SW 1271 (cell line): ENCODE measurements at regions not wholly inside any gene's neighbourhood (a gene's known extent, or its start where the extent isn't known, plus 50 kb on each side); places are given as distances from the start of the nearest gene placed in this dataset.
"Not testable (repeated sequence)": the region's sequence is repeated elsewhere in the genome, so short reads cannot be mapped to it uniquely, and the experiment has no call there.

Experiments used
- DNase-seq, 2 experiments: peaks; one replicate each; lab custom pipeline; 2025; lab: John Stamatoyannopoulos, UW

DNA sequence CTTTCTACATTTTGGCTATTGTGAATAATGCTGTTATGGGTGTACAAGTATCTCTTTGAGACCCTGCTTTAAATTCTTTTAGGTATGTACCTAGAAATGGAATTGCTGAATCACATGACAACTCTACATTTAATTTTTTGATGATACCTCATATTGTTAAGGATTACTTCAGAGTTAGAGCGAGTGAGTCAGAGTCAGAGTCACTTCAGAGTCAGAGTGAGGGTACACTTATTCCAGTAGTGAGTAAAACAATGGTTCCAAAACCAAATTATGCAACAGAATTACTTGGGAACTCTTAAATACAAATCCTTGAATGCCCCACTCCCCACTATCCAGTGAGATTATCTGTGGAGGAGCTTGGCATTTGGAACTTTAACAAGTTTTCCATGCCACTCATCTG is 50.3 kb upstream of the SNRK start:
- DNase-seq, result no peak

DNA sequence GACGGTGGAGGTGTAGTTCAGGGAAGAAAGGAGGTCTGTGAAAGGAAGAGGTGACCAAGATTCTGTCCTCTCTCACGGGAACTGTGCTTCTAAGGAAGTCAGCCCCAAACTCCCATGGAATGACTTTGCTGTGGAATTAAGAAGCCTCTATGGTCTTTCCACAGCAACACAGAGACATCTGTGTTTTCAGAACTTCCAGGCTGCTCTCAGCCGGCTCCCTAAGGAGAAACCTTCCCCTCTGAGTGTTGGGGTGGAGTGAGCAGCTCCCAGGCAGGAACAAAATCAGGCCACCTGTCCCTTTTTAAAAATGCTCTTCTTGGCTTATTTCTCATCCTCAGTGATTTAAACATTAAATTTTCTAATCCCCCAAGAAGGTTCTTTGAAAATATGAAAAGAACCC is 53.3 kb upstream of the SNRK start:
- no peak for DNase-seq

DNA sequence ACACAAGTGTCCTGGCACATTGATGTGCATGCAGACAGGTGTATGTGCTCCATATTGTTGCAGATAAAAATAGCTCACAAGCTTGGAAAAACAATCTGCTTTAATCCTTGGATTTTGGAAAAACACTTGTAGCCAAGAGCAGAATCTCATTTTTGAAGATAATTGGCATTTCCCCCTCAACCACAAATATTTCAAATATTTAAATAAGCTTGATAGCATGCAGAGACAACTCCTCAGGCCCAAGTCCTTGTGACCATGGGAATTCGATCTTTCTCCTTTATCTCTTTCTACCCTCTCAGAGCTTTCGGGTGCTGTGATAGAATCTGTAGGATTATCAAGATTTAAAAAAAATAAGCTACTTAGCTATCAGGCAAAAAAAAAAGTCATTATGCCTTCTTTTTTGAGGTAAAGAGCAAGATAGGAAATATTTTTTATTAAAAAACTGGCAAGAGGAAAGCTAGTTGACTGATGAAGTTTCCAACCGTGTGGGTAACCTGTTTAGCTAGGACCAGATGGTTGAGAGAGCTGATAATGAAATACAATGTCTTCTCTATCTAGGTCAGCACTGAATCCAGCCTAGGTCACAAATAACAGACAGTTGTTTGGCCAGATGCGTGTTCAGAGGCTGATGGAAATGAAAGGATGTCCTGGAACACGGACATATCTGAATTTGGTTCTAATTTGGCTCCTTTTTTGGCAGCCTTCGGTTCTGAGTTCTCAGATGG is 54.9 kb upstream of the SNRK start:
- peak in 1 of 2 experiments; percentile 47 for DNase-seq

DNA sequence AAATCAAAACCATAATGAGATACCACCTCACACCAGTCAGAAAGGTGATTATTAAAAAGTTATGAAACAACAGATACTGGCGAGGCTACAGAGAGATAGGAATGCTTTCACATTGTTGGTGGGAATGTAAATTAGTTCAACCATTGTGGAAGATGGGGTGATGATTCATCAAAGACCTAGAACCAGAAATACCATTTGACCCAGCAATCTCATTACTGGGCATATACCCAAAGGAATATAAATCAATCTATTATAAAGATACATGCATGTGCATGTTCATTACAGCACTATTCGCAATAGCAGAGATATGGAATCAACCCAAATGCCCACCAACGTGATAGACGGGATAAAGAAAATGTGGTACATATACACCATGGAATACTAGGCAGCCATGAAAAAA is 56.5 kb upstream of the SNRK start:
- DNase-seq, result not testable (repeated sequence)

DNA sequence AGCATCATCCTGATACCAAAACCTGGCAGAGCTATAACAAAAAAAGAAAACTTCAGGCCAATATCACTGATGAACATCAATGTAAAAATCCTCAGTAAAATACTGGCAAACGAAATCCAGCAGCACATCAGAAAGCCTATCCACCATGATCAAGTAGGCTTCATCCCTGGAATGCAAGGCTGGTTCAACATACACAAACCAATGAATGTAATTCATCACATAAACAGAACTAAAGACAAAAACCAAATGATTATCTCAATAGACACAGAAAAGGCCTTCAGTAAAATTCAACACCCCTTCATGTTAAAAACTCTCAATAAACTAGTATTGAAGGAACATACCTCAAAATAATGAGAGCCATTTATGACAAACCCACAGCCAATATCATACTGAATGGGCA is 58.7 kb upstream of the SNRK start:
- DNase-seq, result not testable (repeated sequence)

DNA sequence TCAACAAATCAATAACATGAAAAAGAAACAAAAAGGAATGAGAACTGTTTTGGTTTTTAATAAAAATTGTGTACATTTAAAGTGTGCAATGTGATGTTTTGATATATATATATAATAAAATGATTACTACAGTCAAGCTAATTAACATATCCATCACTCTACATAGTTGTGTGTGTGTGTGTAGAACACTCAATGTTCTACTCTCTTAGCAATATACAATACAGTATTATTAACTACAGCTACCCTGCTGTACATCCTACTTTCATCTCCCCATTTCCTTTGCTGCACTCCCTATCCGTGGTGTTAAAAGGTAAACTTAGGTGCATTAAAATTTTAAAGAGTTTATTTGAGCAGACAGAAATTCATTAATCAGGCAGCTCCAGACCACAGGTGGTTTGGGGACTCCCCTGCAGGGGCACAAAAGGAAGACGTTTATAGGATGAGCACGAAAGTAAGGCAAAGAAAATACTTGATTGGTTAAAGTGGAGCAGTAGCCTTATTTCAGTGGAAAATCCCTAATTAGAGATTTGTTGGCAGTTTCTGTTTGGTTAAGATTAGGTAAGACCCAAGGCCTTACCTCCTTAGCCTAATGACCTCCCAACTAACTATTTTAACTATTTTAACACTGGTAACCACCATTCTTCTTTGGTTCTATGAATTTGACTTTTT is 61.8 kb upstream of the SNRK start:
- DNase-seq, result no peak

DNA sequence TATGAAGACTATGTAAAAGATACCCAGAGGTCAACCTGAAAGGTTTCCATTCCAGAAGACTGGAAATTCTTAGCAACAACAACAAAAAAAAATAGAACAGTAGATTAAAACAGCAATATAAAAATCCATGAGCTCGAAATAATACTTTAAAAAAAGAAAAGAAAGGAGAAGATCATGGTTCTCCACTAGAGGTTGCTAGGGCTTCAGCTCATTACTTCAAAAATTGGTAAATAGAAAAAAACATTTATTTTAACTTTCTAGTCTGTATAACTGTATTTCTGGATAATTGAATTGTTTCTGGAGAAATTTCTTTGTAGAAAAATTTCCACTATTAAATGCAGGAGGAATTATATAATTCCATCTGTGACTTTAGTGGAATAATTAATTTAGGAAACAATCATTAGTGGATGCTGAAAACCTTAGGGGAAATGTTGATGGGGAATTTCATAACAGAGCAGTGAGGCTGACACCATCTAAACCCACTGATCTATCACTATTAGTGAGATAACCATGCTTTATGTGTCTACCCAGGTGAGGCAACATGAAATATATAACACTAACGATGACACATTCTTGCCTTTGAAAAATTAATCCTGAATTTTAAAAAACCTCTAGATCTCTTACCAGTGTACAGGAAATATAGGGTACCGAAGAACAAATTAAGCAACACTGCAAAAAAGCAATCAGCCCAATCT is 62.5 kb upstream of the SNRK start:
- peak in 1 of 2 experiments; percentile 41 for DNase-seq

DNA sequence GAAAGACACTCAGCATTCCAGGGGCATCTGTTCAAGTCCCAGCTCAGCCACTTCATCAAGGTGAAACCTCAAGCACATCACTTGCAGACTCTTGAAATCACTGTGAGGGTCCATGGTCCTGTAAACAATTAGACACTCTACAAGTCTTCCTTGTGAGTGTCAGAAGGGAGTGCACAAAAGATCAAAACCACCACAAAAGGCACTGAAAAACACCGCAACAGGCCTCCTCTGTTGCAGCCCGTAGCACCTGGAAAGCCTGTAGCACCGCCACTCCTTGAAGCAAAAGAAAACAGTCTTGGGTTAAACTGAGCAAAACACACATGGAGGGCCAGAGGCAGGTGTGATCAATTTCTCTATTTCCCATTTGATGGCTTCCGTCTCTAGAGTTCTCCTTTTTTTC is 63.8 kb upstream of the SNRK start:
- DNase-seq, result no peak

DNA sequence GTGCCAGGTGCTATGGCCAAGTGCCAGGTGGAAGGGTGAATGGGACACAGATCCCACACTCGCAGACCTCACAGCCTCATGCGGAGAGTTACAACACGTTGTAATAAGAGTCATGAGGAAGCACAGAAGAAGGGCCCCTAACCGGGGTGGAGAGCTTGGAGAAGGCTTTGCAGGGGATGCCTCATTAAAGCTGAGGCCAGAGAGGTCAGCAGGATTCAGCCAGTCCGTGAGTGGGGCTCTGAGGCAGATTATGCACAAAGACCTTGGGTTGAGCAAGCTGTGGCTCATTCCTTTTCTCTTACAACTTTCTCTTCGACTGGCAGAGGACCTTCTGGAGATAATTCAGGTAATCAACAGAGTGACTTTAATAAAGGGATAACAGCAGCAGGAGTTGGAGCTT is 65.3 kb upstream of the SNRK start:
- no peak for DNase-seq

DNA sequence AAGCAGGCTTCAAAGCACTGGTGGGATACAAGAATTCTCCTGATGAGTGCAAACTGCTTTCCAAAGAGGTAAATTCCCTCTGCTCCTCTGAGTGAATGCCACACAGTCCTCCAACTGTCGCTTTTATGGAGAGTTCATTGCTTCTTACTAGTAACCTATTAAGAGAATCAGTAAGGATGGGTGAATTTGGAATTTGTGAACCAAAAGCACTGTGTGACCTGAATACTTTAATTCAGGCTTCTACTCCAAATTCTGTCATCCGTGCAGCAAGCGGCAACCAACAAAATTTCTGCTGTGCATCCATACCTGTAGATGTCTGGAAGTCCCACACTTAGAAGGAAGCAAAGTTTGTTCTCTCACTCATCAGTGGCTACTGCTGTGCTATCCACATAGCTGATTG is 66.7 kb upstream of the SNRK start:
- DNase-seq, result no peak

DNA sequence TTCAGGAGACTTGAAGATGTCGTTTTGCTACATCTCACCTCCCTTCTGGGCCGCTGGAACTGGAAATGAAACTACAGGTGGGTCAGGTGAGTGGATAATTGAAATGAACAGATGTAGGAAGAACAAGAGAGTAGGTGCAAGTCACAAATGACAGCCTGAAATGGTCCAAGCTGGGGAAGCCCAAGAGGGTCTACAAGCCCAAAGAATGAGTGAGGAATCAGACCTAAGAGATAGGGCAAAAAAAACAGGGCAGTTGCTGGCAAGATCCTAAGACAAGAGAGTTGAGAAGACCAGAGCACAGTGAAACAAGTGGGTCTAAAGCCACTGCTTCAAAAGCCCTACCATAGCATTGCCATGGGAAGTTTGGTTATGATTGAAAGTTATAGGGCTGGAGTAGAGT is 67.4 kb upstream of the SNRK start:
- no peak for DNase-seq

DNA sequence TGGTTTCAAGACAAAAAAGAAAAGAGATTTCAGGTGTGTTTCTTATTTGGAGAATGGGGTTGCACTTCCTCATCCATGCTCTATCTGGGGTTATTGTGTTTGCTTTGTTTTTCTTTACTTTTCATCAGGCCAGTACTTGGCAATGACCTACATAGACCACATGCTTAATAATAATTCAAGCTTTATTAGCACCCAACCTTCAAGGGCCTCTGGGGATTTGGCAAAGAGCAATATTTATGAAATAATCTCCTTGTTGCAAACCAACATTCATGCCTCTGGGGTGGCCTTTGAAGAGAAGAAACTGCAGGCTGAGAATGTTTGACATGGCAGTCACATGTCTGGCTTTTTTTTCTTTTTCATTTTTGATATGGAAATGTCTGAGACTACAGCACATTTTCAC is 68.2 kb upstream of the SNRK start:
- no peak for DNase-seq

DNA sequence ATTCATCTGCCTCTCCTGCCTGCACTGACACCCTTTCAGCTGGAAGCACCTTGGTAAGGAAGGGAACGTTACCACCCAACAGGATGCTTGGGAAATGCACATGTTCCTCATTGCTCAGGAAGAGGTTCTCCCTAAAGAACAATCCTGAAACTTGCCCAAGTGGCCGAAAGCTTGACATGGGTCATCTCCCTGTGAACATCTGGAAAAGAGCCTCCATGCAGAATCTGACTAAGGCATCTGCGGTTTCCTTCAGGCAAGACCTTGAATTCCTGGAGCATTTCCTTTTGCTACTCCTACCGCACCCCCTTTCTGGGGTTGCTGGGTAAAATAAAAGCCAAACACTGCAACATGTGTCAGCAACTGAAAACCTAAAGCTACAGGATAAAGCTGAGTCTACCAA is 68.7 kb upstream of the SNRK start:
- no peak for DNase-seq

DNA sequence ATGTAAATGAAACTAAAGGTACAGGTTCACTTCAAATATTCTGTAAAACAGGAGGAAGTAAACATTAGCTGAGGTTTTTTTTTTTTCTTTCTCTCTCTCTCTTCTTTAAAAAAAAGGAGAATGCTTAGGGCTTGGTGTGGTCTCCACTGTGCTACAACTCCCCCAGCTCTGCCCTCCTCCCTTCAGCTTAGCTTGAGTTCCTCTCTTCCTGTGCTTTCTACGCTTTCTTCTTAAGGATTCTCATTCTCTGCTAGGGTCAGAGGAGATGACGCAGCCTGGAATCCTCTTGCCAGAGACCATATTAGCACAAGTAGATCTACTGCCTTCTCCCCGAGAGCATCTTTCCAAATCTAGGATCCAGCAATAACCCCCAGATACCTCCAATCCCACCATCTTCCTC is 69.1 kb upstream of the SNRK start:
- DNase-seq, result no peak

DNA sequence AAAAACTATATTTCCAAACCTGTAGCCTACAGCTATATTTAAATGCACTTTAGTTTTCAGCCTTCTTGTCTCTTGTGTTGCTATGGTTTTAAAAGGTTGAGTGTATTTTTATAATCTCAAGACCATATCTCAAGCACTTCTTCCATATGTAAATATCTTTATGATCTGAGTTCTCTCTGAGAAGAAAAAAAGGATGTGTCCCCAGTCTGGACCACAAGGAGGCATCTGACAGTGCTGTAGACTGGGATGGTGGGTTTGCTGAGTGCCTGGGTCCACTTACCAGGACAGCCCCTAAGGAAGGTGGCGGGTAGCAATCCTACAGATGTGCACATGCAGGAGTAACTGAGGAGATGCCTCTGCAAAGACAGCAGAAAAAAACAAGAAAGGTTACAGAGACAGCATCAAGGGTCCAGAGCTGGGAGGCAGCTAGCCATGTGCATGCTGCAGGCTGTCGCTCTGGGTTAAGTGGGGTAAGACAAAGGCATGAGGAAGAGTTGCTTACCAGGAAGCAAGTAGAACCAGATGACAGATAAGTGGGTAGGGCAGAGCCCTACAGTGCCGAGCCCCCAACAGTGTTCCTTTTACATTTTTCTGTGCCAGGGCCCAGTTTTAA is 70.6 kb upstream of the SNRK start:
- DNase-seq, result no peak

DNA sequence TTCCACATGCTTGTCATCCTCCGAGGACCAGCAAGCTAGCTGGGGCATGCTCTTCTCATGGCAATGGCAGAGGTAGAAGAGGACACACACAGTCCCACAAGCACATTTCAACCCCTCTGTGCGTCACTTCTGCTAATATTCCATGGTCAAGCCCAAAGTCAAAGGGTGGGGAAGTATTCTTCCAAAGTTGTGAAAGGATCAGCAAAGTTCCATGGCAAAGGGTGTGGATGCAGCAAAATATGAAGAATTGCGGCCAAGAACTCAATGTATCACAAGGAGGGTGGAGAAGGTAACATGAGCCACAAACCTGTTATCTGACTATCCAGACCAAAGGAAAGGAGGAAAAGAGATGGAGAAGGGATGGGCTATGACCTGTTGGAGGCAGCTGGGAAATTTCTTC is 71.2 kb upstream of the SNRK start:
- DNase-seq, result no peak

DNA sequence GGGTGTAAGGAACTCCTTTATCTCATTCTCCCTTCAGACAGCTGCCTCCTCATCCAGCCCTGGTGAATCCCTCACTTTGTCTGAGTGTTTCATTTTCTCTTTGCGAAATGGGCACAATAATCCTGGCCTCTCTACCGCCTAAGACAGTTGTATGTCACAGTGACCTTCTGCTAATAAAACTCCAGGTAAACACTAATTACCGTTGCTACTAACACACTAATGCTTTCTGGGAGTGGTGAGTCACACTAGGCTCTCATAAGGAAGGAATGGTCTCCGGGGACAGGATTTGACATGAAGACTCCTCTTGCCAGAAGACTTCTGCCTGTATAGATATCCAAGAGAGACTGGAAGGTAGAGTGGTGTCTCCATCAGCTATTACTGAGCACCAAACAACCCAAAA is 71.7 kb upstream of the SNRK start:
- DNase-seq, result no peak

DNA sequence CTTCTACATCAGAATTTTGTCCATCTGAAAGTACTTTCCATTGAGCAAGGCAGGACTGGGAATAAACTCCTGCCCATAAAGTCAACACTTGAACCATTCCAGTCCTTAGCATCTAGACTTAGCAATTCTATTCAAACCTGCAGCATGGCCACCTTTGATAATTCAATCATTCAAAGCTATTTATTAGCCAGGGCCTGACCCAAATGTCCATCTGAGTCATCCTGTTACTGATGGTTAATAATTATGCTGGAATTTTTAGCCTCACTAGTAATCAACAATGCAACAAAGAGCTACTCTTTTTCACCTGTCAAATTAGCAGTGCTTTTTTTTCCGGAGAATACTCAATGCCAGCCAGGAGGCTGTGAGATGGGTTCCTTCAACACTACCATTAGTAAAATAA is 72.7 kb upstream of the SNRK start:
- no peak for DNase-seq

DNA sequence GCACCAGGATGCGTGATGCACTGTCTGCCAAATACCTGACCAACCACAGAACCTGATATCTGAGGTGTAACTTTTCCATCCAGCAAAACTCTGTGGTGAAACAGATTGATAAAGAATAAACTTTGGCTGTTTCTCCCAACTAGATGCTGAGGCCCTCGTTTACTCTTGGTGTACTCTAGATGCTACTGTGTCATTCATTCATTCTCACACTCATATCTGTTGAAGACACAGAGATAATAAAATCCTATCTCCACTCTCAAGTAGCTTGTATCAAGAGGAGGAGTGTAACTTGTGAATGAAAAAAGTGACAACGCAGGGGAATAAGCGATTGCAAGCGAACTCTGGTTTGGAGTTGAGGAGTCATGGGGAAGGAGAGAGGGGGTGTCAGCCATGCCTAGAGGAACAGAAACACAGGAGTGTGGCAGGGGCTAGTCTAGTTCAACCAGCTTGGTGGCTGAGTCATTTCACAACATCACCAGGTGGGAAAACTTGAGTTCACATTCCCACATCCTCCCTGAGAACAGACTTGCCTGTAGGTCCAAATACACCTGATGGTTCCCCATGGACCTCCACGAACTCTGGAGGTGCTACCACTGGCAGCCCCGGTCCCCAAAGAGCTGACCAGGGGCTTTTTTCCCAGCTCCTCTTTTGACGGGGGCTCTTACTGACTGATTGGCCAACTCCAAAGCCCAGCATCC is 73.3 kb upstream of the SNRK start:
- no peak for DNase-seq

DNA sequence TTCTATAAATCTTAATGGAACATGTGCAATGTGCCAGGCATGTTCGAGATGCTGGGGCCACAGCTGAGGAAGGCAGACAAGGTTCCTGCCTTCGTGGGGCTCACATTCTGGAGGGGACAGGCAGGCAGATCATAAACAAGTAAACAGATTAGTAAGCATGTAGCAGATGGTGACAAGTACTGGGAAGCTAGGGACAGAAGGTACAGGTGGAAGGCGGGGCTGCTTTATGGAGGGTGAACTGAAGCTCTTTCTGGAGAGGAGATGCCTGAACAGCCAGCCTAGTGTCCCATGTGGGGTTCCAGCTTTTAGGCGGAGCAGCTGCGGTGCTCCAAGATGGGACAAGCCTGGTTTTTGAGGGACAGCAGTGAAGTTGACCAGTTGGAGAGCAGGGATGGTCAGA is 74.7 kb upstream of the SNRK start:
- no peak for DNase-seq

DNA sequence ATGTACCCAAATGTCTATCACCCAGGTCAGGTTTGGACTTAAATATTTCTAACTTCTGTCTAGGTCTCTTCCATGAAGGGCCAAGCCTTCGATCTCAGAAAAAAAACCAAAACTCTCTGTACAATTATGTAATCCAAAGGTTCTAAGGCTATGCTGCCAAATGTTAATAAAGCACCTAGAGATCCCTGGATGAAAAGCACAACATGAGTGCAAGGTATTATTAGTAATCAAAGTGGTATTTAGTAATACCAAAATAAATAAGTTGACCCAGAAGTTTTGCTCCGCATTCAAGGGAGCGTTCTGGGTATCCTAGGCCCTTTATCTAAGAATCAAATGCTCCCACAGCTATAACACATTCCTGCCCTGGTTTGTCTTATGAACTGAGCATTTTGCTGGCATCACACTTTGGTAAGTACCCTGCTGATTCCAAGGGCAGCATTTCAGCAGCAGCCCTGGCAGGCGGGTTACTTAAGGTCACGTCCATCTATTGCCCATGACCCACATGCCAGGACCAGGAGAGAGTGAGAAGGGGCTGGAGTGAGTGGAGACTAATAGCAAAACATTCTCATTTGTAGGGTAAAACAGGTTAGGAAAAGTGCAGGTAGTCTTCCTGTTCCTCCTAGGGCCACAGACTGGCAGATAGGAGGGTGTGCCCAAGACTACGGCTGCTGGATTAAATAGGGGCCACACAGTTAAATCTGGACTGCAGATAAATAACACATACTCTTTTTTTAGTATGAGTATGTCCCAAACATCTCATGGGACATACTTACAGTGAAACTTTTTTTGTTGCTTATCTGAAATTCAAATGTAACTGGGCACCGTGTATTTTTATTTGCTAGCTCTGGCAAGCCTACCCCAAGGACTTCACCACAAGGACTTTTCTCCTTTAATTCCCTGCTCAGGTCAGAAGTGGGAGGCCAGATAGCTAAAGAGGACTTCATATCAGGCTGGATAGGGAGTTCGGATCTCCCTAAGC is 76.0 kb upstream of the SNRK start:
- no peak for DNase-seq
